GM23338 (cell line): ENCODE measurements at regions not wholly inside any gene's neighbourhood (a gene's known extent, or its start where the extent isn't known, plus 50 kb on each side); places are given as distances from the start of the nearest gene placed in this dataset.

ENCODE experiments used
- CREB1 ChIP-seq: fragments of 250-450 bp; sonication (Bioruptor Pico); IDR thresholded peaks from 2 replicates; pipeline ENCODE4 v1.5.0; 2020; ENCODE audit warnings: low read depth, mild to moderate bottlenecking, moderate library complexity
- EZH2 ChIP-seq: fragments of 200-600 bp; sonication (generic); IDR thresholded peaks from one replicate; pipeline ENCODE4 v1.8.0; 2017; ENCODE audit warnings: antibody characterized with exemption, mild to moderate bottlenecking, low read depth; ENCODE audit not compliant: unreplicated experiment
- TF ChIP-seq, protein P1 (sequence below), 2 experiments: fragments of 200-600 bp in 1 of 2; sonication (generic) in 1 of 2; conservative IDR thresholded peaks; 2 replicates each; pipeline versions ENCODE4 v1.5.1 to v1.6.1; 2016 to 2017; ENCODE audit warnings: antibody characterized with exemption in 2 of 2, low read depth in 2 of 2, mild to moderate bottlenecking in 2 of 2, moderate library complexity in 1 of 2

DNA sequence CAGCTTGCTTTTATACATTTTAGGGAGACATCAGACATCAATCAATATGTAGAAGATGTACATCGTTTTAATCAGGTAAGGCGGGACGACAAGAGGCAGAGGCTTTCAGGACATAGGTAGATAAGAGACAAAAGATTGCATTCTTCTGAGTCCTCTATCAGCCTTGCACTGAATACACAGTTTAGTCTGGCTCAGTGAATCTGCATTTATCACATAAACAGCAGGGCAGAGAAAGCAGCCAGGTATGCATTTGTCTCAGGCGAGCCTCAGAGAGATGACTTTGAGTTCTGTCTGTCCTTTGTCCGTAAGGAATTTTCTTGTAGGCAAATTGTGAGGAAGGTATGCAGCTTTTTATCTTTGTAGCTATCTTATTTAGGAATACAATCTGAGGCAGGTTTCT lies 202.8 kb upstream of the TAS2R1 start:
- TF ChIP-seq EZH2 = no peak
- TF ChIP-seq, protein P1, sequence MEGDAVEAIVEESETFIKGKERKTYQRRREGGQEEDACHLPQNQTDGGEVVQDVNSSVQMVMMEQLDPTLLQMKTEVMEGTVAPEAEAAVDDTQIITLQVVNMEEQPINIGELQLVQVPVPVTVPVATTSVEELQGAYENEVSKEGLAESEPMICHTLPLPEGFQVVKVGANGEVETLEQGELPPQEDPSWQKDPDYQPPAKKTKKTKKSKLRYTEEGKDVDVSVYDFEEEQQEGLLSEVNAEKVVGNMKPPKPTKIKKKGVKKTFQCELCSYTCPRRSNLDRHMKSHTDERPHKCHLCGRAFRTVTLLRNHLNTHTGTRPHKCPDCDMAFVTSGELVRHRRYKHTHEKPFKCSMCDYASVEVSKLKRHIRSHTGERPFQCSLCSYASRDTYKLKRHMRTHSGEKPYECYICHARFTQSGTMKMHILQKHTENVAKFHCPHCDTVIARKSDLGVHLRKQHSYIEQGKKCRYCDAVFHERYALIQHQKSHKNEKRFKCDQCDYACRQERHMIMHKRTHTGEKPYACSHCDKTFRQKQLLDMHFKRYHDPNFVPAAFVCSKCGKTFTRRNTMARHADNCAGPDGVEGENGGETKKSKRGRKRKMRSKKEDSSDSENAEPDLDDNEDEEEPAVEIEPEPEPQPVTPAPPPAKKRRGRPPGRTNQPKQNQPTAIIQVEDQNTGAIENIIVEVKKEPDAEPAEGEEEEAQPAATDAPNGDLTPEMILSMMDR (conservative IDR thresholded peaks at IDR 0.05; ENCODE audit: low read depth in 2 of 2) = no peak
- TF ChIP-seq CREB1 (CRISPR knock-in tag) = no peak
